ENCODE measurements at regions not wholly inside any gene's neighbourhood (a gene's known extent, or its start where the extent isn't known, plus 50 kb on each side); places are given as distances from the start of the nearest gene placed in this dataset.

DNA sequence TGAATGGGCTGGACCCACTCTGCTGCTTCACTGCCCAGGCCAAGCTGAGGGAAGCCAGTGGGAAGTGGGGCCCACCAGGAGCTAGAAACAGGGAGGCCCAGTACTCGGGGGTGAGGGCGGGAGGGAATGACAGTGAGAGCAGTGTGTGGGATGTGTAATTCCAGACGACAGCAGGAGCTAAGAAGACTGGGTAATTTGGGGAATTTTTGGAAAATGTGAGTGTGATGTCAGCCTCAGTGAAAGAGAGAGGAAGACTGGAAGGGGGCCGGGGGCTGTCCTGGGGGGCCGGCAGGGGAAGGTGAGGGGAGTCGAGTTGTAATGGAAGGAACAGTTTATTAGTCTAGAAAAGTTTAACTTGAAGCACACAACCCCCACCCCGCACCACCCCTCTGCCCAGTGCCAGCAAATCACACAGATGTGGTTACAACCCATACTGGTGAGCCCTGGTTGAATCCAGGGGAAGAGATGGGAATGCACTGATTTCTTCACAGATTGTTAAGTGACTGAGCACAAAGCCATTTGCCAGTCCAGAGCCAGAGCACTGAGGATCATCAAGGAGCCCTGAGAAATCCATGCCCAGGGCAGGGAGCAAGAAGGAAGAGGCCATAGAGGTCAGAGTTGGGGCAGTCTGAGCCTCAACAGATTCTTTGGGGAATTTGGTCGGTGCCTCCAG, 76.7 kb upstream of the PKDCC start:
- Histone ChIP-seq H3K27ac (no peak overlapping the region), H3K36me3 (no peaks in the 10 kb centered on the region), H3K4me1 (peaks cover 14 to 22% of the 10 kb centered on the region in 2 donors), H3K4me3 (no peak overlapping the region), H3K27me3 (no peaks in the 10 kb centered on the region), H3K9me3 (no peaks in the 10 kb centered on the region)
- DNase-seq (ENCODE audit: low spot score in 2 of 2), result no peak
- intact Hi-C loops (cut with DNase I), result no loop called here
- TF ChIP-seq, protein P1, sequence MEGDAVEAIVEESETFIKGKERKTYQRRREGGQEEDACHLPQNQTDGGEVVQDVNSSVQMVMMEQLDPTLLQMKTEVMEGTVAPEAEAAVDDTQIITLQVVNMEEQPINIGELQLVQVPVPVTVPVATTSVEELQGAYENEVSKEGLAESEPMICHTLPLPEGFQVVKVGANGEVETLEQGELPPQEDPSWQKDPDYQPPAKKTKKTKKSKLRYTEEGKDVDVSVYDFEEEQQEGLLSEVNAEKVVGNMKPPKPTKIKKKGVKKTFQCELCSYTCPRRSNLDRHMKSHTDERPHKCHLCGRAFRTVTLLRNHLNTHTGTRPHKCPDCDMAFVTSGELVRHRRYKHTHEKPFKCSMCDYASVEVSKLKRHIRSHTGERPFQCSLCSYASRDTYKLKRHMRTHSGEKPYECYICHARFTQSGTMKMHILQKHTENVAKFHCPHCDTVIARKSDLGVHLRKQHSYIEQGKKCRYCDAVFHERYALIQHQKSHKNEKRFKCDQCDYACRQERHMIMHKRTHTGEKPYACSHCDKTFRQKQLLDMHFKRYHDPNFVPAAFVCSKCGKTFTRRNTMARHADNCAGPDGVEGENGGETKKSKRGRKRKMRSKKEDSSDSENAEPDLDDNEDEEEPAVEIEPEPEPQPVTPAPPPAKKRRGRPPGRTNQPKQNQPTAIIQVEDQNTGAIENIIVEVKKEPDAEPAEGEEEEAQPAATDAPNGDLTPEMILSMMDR (IDR thresholded peaks at IDR 0.05), result no peak

DNA sequence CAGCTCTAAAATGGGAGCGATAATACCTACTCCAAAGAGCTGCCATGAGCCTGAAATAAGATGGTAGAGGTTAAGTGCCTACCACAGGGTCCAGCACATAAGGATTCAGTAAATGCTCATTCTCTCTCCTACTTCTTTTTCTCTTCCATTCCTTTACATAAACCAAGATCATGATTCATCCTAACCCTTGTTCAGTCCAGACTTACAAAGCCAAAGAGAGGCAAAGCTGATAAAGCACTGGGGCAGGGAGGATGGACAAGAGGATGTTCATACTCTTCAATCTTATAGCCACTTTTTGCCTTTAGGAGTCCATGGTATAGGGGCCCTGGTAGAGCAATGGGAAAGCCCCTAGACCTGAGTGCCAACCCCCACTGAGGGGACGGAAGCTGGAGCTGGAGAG, 75.6 kb upstream of the PKDCC start:
- Histone ChIP-seq H3K36me3 (no peaks in the 10 kb centered on the region), H3K9me3 (no peaks in the 10 kb centered on the region), H3K27ac (no peak overlapping the region), H3K4me3 (no peak overlapping the region), H3K4me1 (peaks cover 7 to 14% of the 10 kb centered on the region in 2 donors), H3K27me3 (no peaks in the 10 kb centered on the region)
- DNase-seq (ENCODE audit: low spot score in 2 of 2), result no peak
- intact Hi-C loops (cut with DNase I), result no loop called here
- TF ChIP-seq, protein P1 (IDR thresholded peaks at IDR 0.05), result no peak

DNA sequence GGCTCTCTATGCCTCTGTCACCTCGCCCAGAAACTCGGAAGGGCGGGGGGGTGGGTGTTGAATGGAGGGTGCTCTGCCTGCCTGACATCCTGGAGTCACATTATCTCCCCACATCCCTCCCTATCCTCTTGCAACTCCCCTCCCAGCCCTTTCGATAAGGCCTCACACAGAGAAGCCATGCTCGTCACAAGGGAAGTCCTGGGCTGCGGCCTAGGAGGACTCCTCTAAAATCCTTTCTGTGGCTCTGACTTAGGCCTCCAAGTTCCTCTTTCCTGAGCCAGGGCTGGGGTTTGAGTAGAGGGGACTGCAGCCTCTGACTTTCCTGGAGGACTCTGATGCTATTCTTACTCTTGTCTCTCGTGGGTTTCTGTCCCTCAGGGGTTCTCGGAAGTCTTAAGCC, 75.0 kb upstream of the PKDCC start:
- Histone ChIP-seq H3K36me3 (no peaks in the 10 kb centered on the region), H3K9me3 (no peaks in the 10 kb centered on the region), H3K4me1 (peaks cover under 1 to 8% of the 10 kb centered on the region in 2 donors), H3K27ac (no peak overlapping the region), H3K4me3 (no peak overlapping the region), H3K27me3 (no peaks in the 10 kb centered on the region)
- DNase-seq (ENCODE audit: low spot score in 2 of 2), result no peak
- TF ChIP-seq, protein P1 (IDR thresholded peaks at IDR 0.05), result no peak
- intact Hi-C loops (cut with DNase I), result no loop called here

DNA sequence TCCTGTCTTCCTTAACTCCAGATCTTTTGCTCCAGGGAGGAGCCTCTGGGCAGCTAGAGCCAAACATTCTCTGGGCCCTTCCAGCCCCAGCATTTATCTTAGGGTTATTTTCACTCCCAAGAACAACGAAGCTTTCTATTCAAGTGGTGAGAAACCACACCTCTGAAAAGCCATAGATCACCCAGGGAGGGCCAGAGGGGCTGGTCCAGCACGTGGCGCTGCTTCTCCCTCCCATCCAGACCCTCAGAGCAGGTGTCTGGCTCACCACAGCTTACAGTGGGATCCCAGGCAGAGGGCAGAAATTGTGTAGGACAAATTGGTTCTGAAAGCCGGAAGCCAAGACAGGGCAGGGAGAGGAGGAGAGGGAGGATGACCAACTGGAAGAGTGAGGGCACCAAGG, 74.0 kb upstream of the PKDCC start:
- H3K27me3 ChIP-seq, result no peaks in the 10 kb centered on the region
- TF ChIP-seq, protein P1 (IDR thresholded peaks at IDR 0.05), result no peak
- no peak overlapping the region for H3K27ac ChIP-seq
- H3K4me1 ChIP-seq, result no peaks in the 10 kb centered on the region
- intact Hi-C loops (cut with DNase I), result no loop called here
- no peaks in the 10 kb centered on the region for H3K36me3 ChIP-seq
- H3K9me3 ChIP-seq, result no peaks in the 10 kb centered on the region
- H3K4me3 ChIP-seq, result no peak overlapping the region
- DNase-seq (ENCODE audit: low spot score in 2 of 2), result no peak

DNA sequence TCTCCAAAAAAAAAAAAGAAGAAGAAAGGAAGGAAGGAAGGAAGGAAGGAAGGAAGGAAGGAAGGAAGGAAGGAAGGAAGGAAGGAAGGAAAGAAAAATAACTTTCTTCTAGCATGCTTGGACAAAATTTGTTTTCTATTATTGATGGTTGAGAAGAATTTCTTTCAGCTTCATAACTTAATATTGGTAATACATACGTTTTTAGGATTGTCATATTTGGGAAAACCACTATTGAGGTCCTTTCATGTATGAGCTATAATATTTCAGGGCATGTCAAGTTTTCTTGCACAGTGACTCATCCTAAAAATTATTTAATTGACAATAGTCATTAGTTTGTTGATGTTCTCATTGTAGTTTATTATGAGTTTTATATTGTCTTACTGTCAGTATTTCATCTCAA, 66.4 kb upstream of the PKDCC start:
- Histone ChIP-seq H3K4me3 (no peak overlapping the region), H3K27me3 (no peaks in the 10 kb centered on the region), H3K4me1 (no peaks in the 10 kb centered on the region), H3K27ac (no peak overlapping the region), H3K36me3 (no peaks in the 10 kb centered on the region), H3K9me3 (no peaks in the 10 kb centered on the region)
- no peak for DNase-seq (ENCODE audit: low spot score in 2 of 2)
- intact Hi-C loops (cut with DNase I), result no loop called here
- TF ChIP-seq, protein P1 (IDR thresholded peaks at IDR 0.05), result no peak

All from ascending aorta (tissue), 2 donors.